Effector memory CD8-positive, alpha-beta T cell (primary cell): ENCODE measurements at regions not wholly inside any gene's neighbourhood (a gene's known extent, or its start where the extent isn't known, plus 50 kb on each side); places are given as distances from the start of the nearest gene placed in this dataset.

ENCODE experiments used
- ATAC-seq: fragments of 150-1000 bp; cut with Tn5 transposase; replicated peaks from 2 replicates; pipeline ENCODE4 v1.10.0; 2021; ENCODE audit warnings: mild to moderate bottlenecking, moderate library complexity
- DNase-seq, 3 experiments: peaks; one replicate each; pipeline ENCODE4 v3.0.0; 2021
- H3K27ac Mint-ChIP-seq, 2 donors: one replicate each; pipeline ENCODE4 v1.8.0; 2022; ENCODE audit warnings: mild to moderate bottlenecking in 2 of 2, mixed read lengths in 2 of 2, moderate library complexity in 2 of 2
- H3K27me3 Mint-ChIP-seq, 2 donors: one replicate each; pipeline ENCODE4 v1.8.0; 2022; ENCODE audit warnings: mixed read lengths in 2 of 2
- H3K36me3 Mint-ChIP-seq: one replicate; pipeline ENCODE4 v1.8.0; 2022; ENCODE audit warnings: mild to moderate bottlenecking, moderate library complexity, mixed read lengths; ENCODE audit not compliant: insufficient read depth
- H3K4me1 Mint-ChIP-seq, 2 donors: one replicate each; pipeline ENCODE4 v1.8.0; 2022; ENCODE audit warnings: low read depth in 2 of 2, mixed read lengths in 2 of 2
- H3K4me3 Mint-ChIP-seq, 2 donors: one replicate each; pipeline ENCODE4 v1.8.0; 2022; ENCODE audit warnings: mild to moderate bottlenecking in 2 of 2, mixed read lengths in 2 of 2, moderate library complexity in 2 of 2
- H3K9me3 Mint-ChIP-seq, 2 donors: one replicate each; pipeline ENCODE4 v1.8.0; 2022; ENCODE audit warnings: mixed read lengths in 2 of 2

GRCh38 chr1:184141361-184141880 is 89.9 kb downstream of the TSEN15 start:
- H3K4me1 Mint-ChIP-seq, result no peaks in the 10 kb centered on the region
- H3K4me3 Mint-ChIP-seq, result no peak overlapping the region
- no peaks in the 10 kb centered on the region for H3K36me3 Mint-ChIP-seq
- no peak overlapping the region for H3K27ac Mint-ChIP-seq
- no peaks in the 10 kb centered on the region for H3K9me3 Mint-ChIP-seq
- H3K27me3 Mint-ChIP-seq, result peaks cover 32 to 34% of the 10 kb centered on the region in 2 donors
- no peak for DNase-seq
- no peak for ATAC-seq

GRCh38 chr1:184143449-184143848 is 91.9 kb downstream of the TSEN15 start:
- DNase-seq, result no peak

GRCh38 chr1:184145083-184145482 is 93.6 kb downstream of the TSEN15 start:
- H3K9me3 Mint-ChIP-seq, result no peaks in the 10 kb centered on the region
- H3K4me3 Mint-ChIP-seq, result no peak overlapping the region
- ATAC-seq (no peak), DNase-seq (no peak)
- peaks cover 50 to 53% of the 10 kb centered on the region in 2 donors for H3K27me3 Mint-ChIP-seq
- H3K27ac Mint-ChIP-seq, result no peak overlapping the region
- no peaks in the 10 kb centered on the region for H3K36me3 Mint-ChIP-seq
- H3K4me1 Mint-ChIP-seq, result no peaks in the 10 kb centered on the region

More at GRCh38 chr1:184143449-184143848, 91.9 kb downstream of the TSEN15 start:
- Mint-ChIP-seq H3K27ac (no peak overlapping the region), H3K36me3 (no peaks in the 10 kb centered on the region), H3K4me3 (no peak overlapping the region), H3K4me1 (no peaks in the 10 kb centered on the region), H3K9me3 (no peaks in the 10 kb centered on the region), H3K27me3 (peaks cover 50 to 53% of the 10 kb centered on the region in 2 donors)
- no peak for ATAC-seq

- H3K36me3 Mint-ChIP-seq, result no peaks in the 10 kb centered on the region
- DNase-seq (no peak), ATAC-seq (no peak)
- H3K9me3 Mint-ChIP-seq, result no peaks in the 10 kb centered on the region
- H3K27ac Mint-ChIP-seq, result no peak overlapping the region
- H3K4me3 Mint-ChIP-seq, result no peak overlapping the region
- H3K4me1 Mint-ChIP-seq, result no peaks in the 10 kb centered on the region
- peaks cover 52 to 57% of the 10 kb centered on the region in 2 donors for H3K27me3 Mint-ChIP-seq
Measured at GRCh38 chr1:184146202-184146601, 94.7 kb downstream of the TSEN15 start.

DNA sequence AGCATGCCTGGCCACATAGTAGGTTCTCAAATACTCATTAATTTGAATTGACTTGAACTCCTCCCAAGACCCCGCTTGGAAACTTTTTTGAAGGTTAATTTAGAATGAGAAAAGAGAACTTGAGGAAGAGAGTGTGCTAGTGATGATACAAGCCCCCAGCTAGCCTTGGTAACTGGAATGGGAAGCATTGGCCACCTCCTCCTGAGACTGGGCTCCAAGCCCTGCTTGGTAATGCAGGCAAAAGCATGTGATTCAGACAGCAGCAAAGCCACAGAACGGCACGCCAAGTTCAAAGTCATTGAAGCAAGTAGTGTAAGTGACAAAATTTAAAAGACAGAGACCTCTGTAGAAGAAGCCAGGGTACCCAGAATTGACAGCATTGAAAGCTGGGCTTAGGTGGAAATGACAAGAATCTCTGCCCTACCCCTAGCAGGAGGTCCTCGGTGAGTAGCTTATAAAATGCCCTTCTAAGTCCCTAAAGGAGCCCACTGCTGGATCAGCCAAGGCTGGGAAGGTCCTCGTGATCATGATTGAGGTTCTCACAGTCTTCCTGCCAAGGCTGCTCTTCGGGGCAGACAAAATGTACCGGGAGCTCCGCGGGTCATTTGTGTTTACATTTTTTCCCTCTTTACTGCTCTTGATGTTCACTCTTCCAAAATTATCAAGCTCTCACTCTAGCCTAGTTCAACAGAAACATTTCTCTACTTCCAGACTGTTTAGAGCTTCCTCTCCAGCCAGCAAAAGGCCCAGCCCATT is 99.4 kb downstream of the TSEN15 start:
- Mint-ChIP-seq H3K36me3 (no peaks in the 10 kb centered on the region), H3K4me3 (no peak overlapping the region), H3K4me1 (peaks cover 11% of the 10 kb centered on the region in 2 donors), H3K27ac (no peak overlapping the region), H3K27me3 (peaks cover 56 to 60% of the 10 kb centered on the region in 2 donors), H3K9me3 (no peaks in the 10 kb centered on the region)
- ATAC-seq, result no peak
- no peak for DNase-seq

GRCh38 chr1:184152434-184152898 is 100.9 kb downstream of the TSEN15 start:
- H3K27me3 Mint-ChIP-seq, result peaks cover 42 to 46% of the 10 kb centered on the region in 2 donors
- no peak overlapping the region for H3K27ac Mint-ChIP-seq
- H3K36me3 Mint-ChIP-seq, result no peaks in the 10 kb centered on the region
- H3K4me1 Mint-ChIP-seq, result peaks cover 11% of the 10 kb centered on the region in 2 donors
- DNase-seq (no peak), ATAC-seq (no peak)
- peak overlapping the region; percentile 41 to 69 for H3K4me3 Mint-ChIP-seq
- H3K9me3 Mint-ChIP-seq, result no peaks in the 10 kb centered on the region

GRCh38 chr1:184152974-184153373 is 101.4 kb downstream of the TSEN15 start:
- H3K4me3 Mint-ChIP-seq, result peak overlapping the region; percentile 41 to 69
- ATAC-seq, result no peak

GRCh38 chr1:184153731-184154130 is 102.2 kb downstream of the TSEN15 start:
- H3K27ac Mint-ChIP-seq, result no peak overlapping the region
- no peaks in the 10 kb centered on the region for H3K9me3 Mint-ChIP-seq
- ATAC-seq (no peak), DNase-seq (no peak)
- peaks cover 11% of the 10 kb centered on the region in 2 donors for H3K4me1 Mint-ChIP-seq
- peaks cover 33 to 37% of the 10 kb centered on the region in 2 donors for H3K27me3 Mint-ChIP-seq
- H3K4me3 Mint-ChIP-seq, result peak overlapping the region in 1 of 2 donors; percentile 41
- H3K36me3 Mint-ChIP-seq, result no peaks in the 10 kb centered on the region

More at GRCh38 chr1:184152974-184153373, 101.4 kb downstream of the TSEN15 start:
- no peak for DNase-seq
- Mint-ChIP-seq H3K9me3 (no peaks in the 10 kb centered on the region), H3K36me3 (no peaks in the 10 kb centered on the region), H3K27me3 (peaks cover 37 to 41% of the 10 kb centered on the region in 2 donors), H3K27ac (no peak overlapping the region), H3K4me1 (peaks cover 11% of the 10 kb centered on the region in 2 donors)

DNA sequence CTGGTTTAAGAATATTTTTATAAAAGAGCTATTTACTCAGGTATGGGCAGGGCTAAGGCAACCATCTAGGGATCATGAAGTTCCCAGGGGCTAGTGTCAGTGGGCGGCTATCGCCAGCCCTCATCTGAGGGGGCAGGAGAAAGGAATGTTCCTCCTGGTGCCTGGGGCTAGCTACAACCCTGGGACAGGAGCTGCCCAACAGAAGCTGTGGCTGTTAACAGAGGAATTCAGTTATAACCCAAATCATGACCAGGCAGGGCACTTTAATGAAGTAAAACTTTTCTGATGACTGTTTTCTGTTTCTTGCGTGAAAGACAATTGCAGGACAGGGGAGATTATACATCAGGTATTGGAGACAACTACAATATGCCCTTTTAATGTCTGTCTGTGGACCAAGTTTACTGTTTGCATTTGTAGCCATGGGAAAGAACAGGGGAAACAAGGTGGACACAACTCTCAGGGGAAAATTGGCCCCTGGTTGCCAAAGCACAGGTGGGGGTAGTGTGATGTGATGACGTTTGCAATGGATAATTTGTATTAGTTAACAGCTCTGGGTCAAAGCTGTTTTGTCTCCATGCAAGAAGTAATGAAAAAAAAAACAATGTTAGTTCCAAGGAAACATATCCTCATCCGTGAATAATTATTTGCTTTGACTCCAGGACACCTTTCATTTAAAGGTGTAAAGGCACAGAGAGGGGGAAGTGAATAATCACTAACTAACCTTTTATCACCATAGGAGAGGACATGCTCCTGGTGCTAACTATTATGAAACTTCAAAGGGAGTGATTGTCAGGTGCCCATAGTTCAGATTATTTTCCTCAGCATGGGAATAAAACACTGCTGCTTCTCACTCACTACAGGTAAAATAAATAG is 105.2 kb downstream of the TSEN15 start:
- Mint-ChIP-seq H3K9me3 (no peaks in the 10 kb centered on the region), H3K4me1 (peaks cover 11% of the 10 kb centered on the region in 2 donors), H3K4me3 (no peak overlapping the region), H3K27ac (no peak overlapping the region), H3K27me3 (peaks cover 25 to 27% of the 10 kb centered on the region in 2 donors), H3K36me3 (no peaks in the 10 kb centered on the region)
- ATAC-seq (no peak), DNase-seq (no peak)

GRCh38 chr1:184157394-184157742 is 105.8 kb downstream of the TSEN15 start:
- Mint-ChIP-seq H3K27ac (no peak overlapping the region), H3K9me3 (no peaks in the 10 kb centered on the region), H3K36me3 (no peaks in the 10 kb centered on the region), H3K4me1 (peaks cover 11% of the 10 kb centered on the region in 2 donors), H3K4me3 (no peak overlapping the region), H3K27me3 (peaks cover 21 to 22% of the 10 kb centered on the region in 2 donors)
- no peak for ATAC-seq
- no peak for DNase-seq

DNA sequence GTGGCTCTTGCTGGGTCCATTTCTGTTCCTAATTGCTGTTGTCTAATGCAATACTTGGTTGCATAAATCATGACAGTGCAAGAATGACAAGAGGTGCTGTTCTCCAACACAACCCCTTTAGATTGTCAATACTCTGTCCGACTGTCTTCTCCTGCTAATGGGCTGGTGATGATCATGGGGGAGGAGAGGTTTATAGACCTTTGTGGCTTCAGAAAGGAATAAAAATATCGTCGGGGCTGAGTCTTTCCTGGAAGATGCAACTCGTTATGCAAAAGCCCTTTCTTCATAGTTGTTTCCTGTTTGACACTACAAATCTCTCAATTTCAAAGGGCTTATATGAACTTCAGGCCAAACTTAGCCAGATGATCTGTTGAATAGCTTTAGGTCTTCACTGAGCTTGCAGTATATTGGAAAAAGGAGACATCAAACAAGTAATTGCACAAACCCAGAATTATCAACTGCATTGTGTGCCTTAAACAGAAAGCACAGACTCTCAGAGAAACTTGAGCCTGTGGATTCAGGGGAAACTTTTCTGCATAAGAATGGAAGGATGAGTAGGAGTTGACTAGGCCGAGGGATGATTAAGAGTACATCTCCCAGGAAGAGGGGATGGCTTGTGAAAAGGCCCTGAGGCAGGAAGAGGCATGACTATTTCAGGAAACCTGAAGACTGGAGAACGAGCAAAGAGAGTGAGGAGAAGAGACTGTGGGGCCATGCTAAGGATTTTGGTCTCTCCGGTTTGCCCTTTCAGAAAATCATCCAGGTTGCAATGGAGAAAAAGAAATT is 107.6 kb downstream of the TSEN15 start:
- no peak overlapping the region for H3K27ac Mint-ChIP-seq
- ATAC-seq (no peak), DNase-seq (no peak)
- H3K36me3 Mint-ChIP-seq, result no peaks in the 10 kb centered on the region
- no peak overlapping the region for H3K4me3 Mint-ChIP-seq
- H3K9me3 Mint-ChIP-seq, result no peaks in the 10 kb centered on the region
- peaks cover 0 to 1% of the 10 kb centered on the region in 2 donors for H3K4me1 Mint-ChIP-seq
- H3K27me3 Mint-ChIP-seq, result peaks cover 4 to 6% of the 10 kb centered on the region in 2 donors

DNA sequence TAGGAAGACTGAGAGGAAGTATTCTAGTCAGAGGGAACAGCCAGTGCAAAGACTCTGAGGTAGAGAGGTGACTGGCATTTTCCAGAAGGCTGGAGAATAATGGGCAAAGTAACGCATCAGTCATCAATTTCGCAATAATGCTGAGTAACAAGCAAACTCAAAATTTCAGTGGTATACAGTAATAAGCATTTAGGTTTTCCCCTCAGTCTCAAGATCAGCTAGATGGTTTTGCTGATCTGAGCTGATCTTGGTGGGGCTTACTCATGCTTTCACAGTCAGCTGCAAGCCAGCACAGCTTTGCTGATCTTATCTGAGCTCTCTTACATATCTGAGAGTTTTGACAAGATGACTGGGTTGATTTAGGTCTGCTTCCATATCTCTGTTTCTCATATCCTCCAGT is 108.7 kb downstream of the TSEN15 start:
- Mint-ChIP-seq H3K9me3 (no peaks in the 10 kb centered on the region), H3K4me3 (no peak overlapping the region), H3K36me3 (no peaks in the 10 kb centered on the region), H3K27me3 (no peaks in the 10 kb centered on the region), H3K4me1 (no peaks in the 10 kb centered on the region), H3K27ac (no peak overlapping the region)
- DNase-seq, result no peak
- peak; percentile 31 for ATAC-seq
